HG03378 (cell line): ENCODE measurements at regions not wholly inside any gene's neighbourhood (a gene's known extent, or its start where the extent isn't known, plus 50 kb on each side); places are given as distances from the start of the nearest gene placed in this dataset.

ENCODE experiments used
- ATAC-seq: cut with Tn5 transposase; IDR thresholded peaks from one replicate; pipeline ENCODE4 v1.9.1; 2021; ENCODE audit warnings: mild to moderate bottlenecking, moderate library complexity; ENCODE audit not compliant: unreplicated experiment

DNA sequence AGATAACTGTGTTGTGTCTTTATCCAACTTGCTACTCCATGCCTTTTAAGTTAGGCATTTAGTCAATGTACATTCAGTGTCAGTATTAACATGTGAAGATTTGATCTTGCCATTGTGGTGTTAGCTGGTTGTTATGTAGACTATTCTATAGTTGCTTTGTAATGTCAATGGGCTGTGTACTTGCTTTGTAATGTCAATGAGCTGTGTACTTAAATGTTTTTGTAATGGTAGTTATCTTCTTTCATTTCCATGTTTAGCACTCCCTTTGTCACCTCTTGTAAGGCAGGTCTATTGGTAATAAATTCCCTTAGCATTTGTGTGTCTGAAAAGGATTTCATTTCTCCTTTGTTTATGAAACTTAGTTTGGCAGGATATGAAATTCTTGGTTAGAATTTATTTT is 53.4 kb downstream of the MC4R start:
- no peak for ATAC-seq

GRCh38 chr18:60311676-60312360 is 60.8 kb downstream of the MC4R start:
- ATAC-seq, result no peak

DNA sequence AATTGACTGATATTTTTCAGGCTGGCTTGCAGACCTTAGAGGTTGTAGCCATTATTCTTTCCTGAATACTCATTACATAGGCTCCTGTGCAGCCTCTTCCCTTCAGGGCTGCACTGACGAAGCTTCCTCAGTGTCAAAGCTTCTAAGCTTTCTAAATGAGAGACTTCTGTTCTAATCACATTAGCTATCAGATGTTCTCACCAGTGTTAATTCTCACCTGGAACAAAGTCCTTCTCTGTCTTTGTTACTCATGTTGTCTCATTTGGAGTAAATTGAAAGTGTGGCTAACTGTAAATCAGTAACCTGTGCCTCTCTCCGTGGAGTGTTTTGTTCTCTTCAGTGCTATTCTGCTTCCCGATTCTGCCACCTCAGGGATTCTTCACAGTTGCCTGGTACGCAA is 76.9 kb downstream of the MC4R start:
- ATAC-seq, result no peak

GRCh38 chr18:60292186-60292585 is 80.4 kb downstream of the MC4R start:
- no peak for ATAC-seq

- ATAC-seq, result no peak
These were observed 93.2 kb downstream of the MC4R start for GRCh38 chr18:60279391-60279790.

GRCh38 chr18:60277855-60278480 is 94.6 kb downstream of the MC4R start:
- ATAC-seq, result no peak

GRCh38 chr18:60267391-60268058 is 105.0 kb downstream of the MC4R start:
- ATAC-seq, result no peak

GRCh38 chr18:60266558-60266957 is 106.0 kb downstream of the MC4R start:
- ATAC-seq, result no peak

DNA sequence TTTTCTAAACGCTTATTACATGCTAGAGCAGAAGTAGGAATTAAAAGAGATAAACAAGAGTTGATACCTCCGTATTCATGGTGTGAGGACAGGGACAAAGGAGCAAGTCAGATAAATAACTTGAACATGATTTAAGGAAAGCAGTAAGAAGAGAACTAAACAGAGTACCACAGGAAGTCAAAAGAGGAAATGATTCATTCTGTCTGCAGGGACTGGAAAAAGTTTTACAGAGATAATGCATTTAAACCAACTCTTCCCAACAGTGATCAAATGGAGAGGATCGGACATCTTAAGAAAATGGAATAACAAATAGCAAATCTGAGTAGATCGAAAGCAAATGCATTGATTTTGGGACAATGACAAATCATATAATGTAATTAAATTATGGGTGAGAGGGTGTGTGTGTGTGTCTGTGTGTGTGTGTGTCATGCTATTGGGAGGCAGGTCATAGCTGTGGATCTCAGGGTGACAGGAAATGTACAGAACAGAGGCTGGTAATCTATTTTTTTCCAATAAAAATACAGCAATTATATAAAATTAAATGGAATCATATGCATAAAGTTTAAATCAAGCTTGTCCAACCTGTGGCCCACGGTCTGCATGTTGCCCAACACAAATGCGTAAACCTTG is 113.4 kb downstream of the MC4R start:
- peak; percentile 91 for ATAC-seq

- no peak for ATAC-seq
These were observed 123.2 kb downstream of the MC4R start for GRCh38 chr18:60249388-60249787.

DNA sequence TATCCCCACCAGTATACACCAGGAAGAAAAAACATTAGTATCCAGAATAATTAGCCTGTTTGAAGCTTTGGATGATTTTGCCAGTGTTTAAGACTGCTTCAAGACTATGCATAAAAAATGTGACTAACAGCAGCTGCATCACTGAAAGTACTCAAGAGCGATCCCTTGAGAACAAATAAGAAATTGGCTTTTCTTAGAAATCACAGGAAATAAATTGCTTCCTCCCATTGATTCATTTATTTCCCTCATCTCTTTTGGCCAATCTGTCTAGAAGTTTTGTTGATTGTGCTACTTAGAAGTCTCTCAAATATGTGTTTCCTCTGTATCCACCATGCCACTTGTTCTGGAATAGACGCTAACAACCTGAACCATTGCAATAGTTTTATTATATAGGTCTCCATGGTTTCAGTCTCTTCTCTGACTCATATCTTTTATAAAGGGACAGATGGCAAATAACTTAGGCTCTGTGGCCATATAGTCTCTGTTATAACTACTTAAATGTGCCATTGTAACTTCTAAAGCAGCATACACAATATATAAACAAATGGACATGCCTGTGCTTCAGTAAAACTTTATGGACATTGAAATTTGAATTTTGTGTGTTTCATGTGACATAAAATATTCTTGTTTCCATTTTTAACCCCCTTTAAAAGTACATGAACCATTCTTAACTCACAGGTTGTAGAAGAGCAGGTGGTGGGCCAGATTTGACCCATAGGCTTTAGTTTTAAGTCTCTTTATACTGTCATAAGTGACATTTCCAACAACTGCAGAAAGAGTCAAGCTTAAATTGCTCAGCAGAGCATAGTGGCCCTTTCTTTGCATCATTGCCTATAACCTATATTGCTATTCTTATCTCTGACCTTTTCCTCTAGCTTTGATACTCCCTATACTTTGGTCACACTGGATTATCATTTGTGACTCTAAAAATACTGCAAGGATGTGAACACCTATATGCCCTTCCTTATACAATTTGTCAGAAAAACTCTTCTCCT is 123.9 kb downstream of the MC4R start:
- ATAC-seq, result no peak

DNA sequence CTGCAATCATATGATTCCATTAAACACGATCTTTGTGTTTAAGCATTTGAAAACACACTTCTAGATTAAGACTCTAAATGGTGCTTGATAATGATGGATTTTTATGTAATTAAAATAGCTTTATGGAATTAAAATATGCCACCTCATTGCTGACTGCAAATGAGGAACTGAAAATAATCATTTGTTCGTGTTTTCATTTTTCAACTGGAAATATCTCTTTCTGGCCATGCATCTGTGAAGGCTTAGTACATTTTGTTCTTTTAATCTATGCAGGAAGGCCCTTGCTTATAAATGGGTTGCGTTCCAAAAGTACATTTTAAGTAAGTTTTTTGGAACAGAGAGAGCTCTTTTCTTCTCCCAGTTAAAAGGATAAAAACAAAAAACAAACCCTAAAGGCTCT is 125.5 kb downstream of the MC4R start:
- peak; percentile 85 for ATAC-seq

- ATAC-seq, result peak; percentile 75
These were observed 126.0 kb downstream of the MC4R start for GRCh38 chr18:60246606-60247005.

- ATAC-seq, result no peak
These were observed 127.5 kb downstream of the MC4R start for GRCh38 chr18:60245096-60245495.

GRCh38 chr18:60239024-60239710 is 133.4 kb downstream of the MC4R start:
- peak; percentile 97 for ATAC-seq

GRCh38 chr18:60235164-60235563 is 137.4 kb downstream of the MC4R start:
- no peak for ATAC-seq

- ATAC-seq, result no peak
These were observed 140.0 kb downstream of the MC4R start for GRCh38 chr18:60232541-60232940.

DNA sequence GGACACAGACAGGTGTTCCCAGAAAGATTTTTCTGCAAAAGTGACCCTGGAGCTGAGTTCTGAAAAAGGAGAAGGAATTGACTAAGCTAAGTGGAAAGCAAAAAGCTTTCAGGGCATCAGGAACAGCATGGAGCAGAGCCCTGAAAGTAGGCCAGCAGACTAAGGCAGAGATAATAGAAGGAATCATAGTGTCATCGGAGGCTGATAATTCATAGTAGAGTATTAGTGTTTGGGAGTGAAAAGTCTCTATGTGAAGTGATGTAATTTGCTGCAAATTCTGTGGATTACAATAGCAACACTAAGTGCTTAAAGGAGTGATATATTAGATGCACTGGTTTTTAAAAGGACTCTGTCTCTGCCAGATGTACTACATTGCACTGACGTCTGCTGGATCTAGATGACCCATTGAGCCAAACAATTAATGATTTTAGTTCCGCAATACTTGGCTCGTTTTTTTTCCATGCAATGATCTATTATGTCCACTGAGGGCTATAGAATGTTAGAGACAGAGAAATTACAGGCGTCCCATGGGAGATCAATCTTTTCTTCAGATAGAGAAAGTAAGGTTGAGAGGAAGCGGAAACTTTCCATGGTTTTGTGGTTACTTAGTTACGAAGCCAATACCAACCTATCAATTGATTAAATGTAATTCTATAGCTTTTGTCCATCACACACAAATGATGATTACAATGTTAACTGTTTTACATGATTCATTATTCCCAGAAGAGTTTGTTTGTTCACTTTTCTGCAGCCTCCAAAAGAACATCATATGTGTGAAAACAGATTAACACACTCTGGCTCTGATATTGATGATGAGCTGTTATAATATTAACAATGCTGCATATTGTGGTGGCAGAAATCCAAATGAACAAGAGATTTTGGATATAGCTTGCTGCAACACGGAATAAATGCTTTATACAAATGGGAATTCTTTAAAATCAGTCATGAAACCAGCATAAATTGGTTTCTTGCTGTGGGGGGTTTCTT is 143.7 kb downstream of the MC4R start:
- no peak for ATAC-seq

DNA sequence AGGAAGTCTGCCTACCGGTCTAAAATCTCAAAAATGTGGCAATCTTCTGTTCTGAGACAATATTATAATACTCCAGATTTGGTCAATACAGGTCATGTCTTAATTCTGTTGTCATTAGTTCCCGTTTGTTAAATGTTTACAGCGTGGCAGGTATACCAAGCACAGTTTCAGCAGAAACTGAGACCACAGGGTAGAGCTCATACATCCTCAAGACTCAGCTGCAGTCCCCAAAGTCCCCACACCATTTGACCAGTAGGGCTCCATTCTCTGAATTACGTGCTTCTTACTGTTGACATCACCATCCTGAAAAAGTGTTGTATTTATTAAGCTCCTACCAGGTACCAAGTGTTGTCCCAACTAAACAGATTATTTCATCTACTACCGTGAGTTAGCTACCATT is 157.1 kb downstream of the MC4R start:
- no peak for ATAC-seq
